Neuronal stem cell (in vitro differentiated cells): ENCODE measurements at regions not wholly inside any gene's neighbourhood (a gene's known extent, or its start where the extent isn't known, plus 50 kb on each side); places are given as distances from the start of the nearest gene placed in this dataset.

Experiments
- DNase-seq: peaks from one replicate; pipeline ENCODE4 v3.0.0-alpha.2; 2013; ENCODE audit warnings: low spot score
- H2AFZ ChIP-seq: one replicate; pipeline ENCODE4 v1.6.1; 2013; ENCODE audit warnings: mild to moderate bottlenecking, low read length, inconsistent platforms
- H2AK5ac ChIP-seq: 2 replicates; pipeline ENCODE4 v1.6.1; 2013; ENCODE audit warnings: low read depth, mild to moderate bottlenecking, inconsistent platforms, low read length, moderate library complexity, mixed read lengths
- H2BK120ac ChIP-seq: 2 replicates; pipeline ENCODE4 v1.6.1; 2013; ENCODE audit warnings: low read depth, mild to moderate bottlenecking, inconsistent platforms, low read length, moderate library complexity, mixed read lengths
- H2BK12ac ChIP-seq: one replicate; pipeline ENCODE4 v1.6.1; 2013; ENCODE audit warnings: low read length, inconsistent platforms
- H2BK15ac ChIP-seq: 2 replicates; pipeline ENCODE4 v1.6.1; 2013; ENCODE audit warnings: mild to moderate bottlenecking, low read length, inconsistent platforms, mixed read lengths
- H2BK5ac ChIP-seq: one replicate; pipeline ENCODE4 v1.6.1; 2013; ENCODE audit warnings: inconsistent platforms, mild to moderate bottlenecking, low read length, moderate library complexity
- H3K14ac ChIP-seq: one replicate; pipeline ENCODE4 v1.6.1; 2013; ENCODE audit warnings: low read length, inconsistent platforms
- H3K18ac ChIP-seq: 2 replicates; pipeline ENCODE4 v1.6.1; 2013; ENCODE audit warnings: low read length, inconsistent platforms
- H3K23ac ChIP-seq: 2 replicates; pipeline ENCODE4 v1.6.1; 2013; ENCODE audit warnings: low read depth, mild to moderate bottlenecking, mixed read lengths, low read length, inconsistent platforms; ENCODE audit not compliant: poor library complexity
- H3K27ac ChIP-seq: replicated peaks from 3 replicates; pipeline ENCODE4 v1.5.1; 2013; ENCODE audit warnings: low read length, inconsistent platforms
- H3K27me3 ChIP-seq, 3 experiments: 2 replicates each; pipeline ENCODE4 v1.6.1; 2013; ENCODE audit warnings: low read length in 3 of 3, mild to moderate bottlenecking in 2 of 3, inconsistent platforms in 1 of 3, low read depth in 1 of 3, mixed read lengths in 1 of 3, moderate library complexity in 1 of 3; ENCODE audit not compliant: control insufficient read depth in 3 of 3, insufficient read depth in 3 of 3
- H3K36me3 ChIP-seq, 2 donors: replicated peaks in 1 of 2; 2 replicates each; pipeline ENCODE4 v1.6.1; 2013; ENCODE audit warnings: low read length in 2 of 2; ENCODE audit not compliant: control insufficient read depth in 2 of 2, insufficient read depth in 2 of 2
- H3K4ac ChIP-seq: 2 replicates; pipeline ENCODE4 v1.6.1; 2013; ENCODE audit warnings: inconsistent platforms, mild to moderate bottlenecking, low read length, moderate library complexity
- H3K4me1 ChIP-seq, 2 donors: 1 replicate in 1 of 2; 2 replicates in 1 of 2; pipeline ENCODE4 v1.6.1; 2013; ENCODE audit warnings: low read length in 2 of 2, low read depth in 1 of 2; ENCODE audit not compliant: control insufficient read depth in 2 of 2, insufficient read depth in 1 of 2
- H3K4me2 ChIP-seq: one replicate; pipeline ENCODE4 v1.6.1; 2013; ENCODE audit warnings: mild to moderate bottlenecking, low read length, inconsistent platforms; ENCODE audit not compliant: insufficient read depth, poor library complexity, severe bottlenecking
- H3K4me3 ChIP-seq, 2 donors: 2 replicates each; pipeline ENCODE4 v1.5.1; 2013; ENCODE audit warnings: low read length in 2 of 2, mild to moderate bottlenecking in 2 of 2, inconsistent platforms in 1 of 2, moderate library complexity in 1 of 2
- H3K79me1 ChIP-seq: one replicate; pipeline ENCODE4 v1.6.1; 2013; ENCODE audit warnings: low read depth, mild to moderate bottlenecking, inconsistent platforms, low read length, moderate library complexity
- H3K9ac ChIP-seq: one replicate; pipeline ENCODE4 v1.6.1; 2013; ENCODE audit warnings: mild to moderate bottlenecking, low read depth, low read length, inconsistent platforms; ENCODE audit not compliant: poor library complexity
- H3K9me3 ChIP-seq, 2 donors: replicated peaks in 1 of 2; 2 replicates each; pipeline versions ENCODE3 to v1.6.1; 2013; ENCODE audit warnings: low read length in 2 of 2, mild to moderate bottlenecking in 2 of 2, inconsistent platforms in 1 of 2, low read depth in 1 of 2, mixed read lengths in 1 of 2, moderate library complexity in 1 of 2; ENCODE audit not compliant: control insufficient read depth in 2 of 2, insufficient read depth in 1 of 2
- H4K8ac ChIP-seq: one replicate; pipeline ENCODE4 v1.6.1; 2013; ENCODE audit warnings: low read depth, mild to moderate bottlenecking, inconsistent platforms, low read length, moderate library complexity
- H4K91ac ChIP-seq: one replicate; pipeline ENCODE4 v1.6.1; 2013; ENCODE audit warnings: low read length, low read depth, mild to moderate bottlenecking, inconsistent platforms; ENCODE audit not compliant: poor library complexity
- WGBS, 2 donors: extraction: QIAGEN DNeasy Blood & Tissue Kit; methylation state at CpG; one replicate each; pipeline ENCODE4 v1.1.7; 2013; ENCODE audit warnings: missing lambda C conversion rate in 2 of 2, mixed read lengths in 1 of 2; ENCODE audit not compliant: insufficient read length in 2 of 2, insufficient replicate concordance in 1 of 2; ENCODE audit errors: extremely low coverage in 2 of 2; 5-methylcytosine and 5-hydroxymethylcytosine counted together

- no peak overlapping the region for H3K18ac ChIP-seq
- no peak overlapping the region for H3K27ac ChIP-seq
- no peak overlapping the region for H4K8ac ChIP-seq
- H3K4me3 ChIP-seq: no peak overlapping the region
- no peak overlapping the region for H2AK5ac ChIP-seq
- H3K23ac ChIP-seq: no peak overlapping the region
- no peaks in the 10 kb centered on the region for H3K9me3 ChIP-seq
- H3K14ac ChIP-seq: no peak overlapping the region
- H3K4me2 ChIP-seq: no peak overlapping the region
- H3K27me3 ChIP-seq: peaks cover 0 to 2% (median 0%) of the 10 kb centered on the region in 3 experiments
- H2BK15ac ChIP-seq: no peak overlapping the region
- no peak overlapping the region for H2BK5ac ChIP-seq
- no peaks in the 10 kb centered on the region for H3K4me1 ChIP-seq
- no peak overlapping the region for H4K91ac ChIP-seq
- no peaks in the 10 kb centered on the region for H3K36me3 ChIP-seq
- H2BK12ac ChIP-seq: no peak overlapping the region
- H3K4ac ChIP-seq: no peak overlapping the region
- H3K9ac ChIP-seq: no peak overlapping the region
- H3K79me1 ChIP-seq: no peaks in the 10 kb centered on the region
- no CpG with 5 or more reads among the region's 32 CpGs for WGBS, 2 donors
- no peak overlapping the region for H2AFZ ChIP-seq
- H2BK120ac ChIP-seq: no peak overlapping the region
- DNase-seq: no peak
These were observed 209.0 kb downstream of the LTN1 start for GRCh38 chr21:28783641-28784185.

GRCh38 chr21:28781602-28782276 is 210.9 kb downstream of the LTN1 start:
- Histone ChIP-seq H2BK5ac (no peak overlapping the region), H2BK15ac (no peak overlapping the region), H3K4me1 (no peaks in the 10 kb centered on the region), H3K79me1 (no peaks in the 10 kb centered on the region), H2AFZ (no peak overlapping the region), H3K4me3 (no peak overlapping the region), H4K91ac (no peak overlapping the region), H3K9ac (no peak overlapping the region), H3K4me2 (no peak overlapping the region), H2BK120ac (no peak overlapping the region), H2AK5ac (no peak overlapping the region), H3K4ac (no peak overlapping the region), H3K18ac (no peak overlapping the region), H3K9me3 (no peaks in the 10 kb centered on the region), H3K36me3 (no peaks in the 10 kb centered on the region), H3K27me3 (peaks cover 0 to 2% (median 0%) of the 10 kb centered on the region in 3 experiments), H3K14ac (no peak overlapping the region), H4K8ac (no peak overlapping the region), H2BK12ac (no peak overlapping the region), H3K23ac (no peak overlapping the region), H3K27ac (no peak overlapping the region)
- no peak for DNase-seq

GRCh38 chr21:28779914-28780313 is 212.8 kb downstream of the LTN1 start:
- Histone ChIP-seq H2AK5ac (no peak overlapping the region), H4K8ac (no peak overlapping the region), H2BK12ac (no peak overlapping the region), H2AFZ (no peak overlapping the region), H3K4me2 (no peak overlapping the region), H3K27me3 (peaks cover 0 to 2% (median 0%) of the 10 kb centered on the region in 3 experiments), H2BK15ac (no peak overlapping the region), H3K9me3 (no peaks in the 10 kb centered on the region), H2BK5ac (no peak overlapping the region), H3K23ac (no peak overlapping the region), H3K14ac (no peak overlapping the region), H3K18ac (no peak overlapping the region), H4K91ac (no peak overlapping the region), H3K9ac (no peak overlapping the region), H3K79me1 (no peaks in the 10 kb centered on the region), H2BK120ac (no peak overlapping the region), H3K27ac (no peak overlapping the region), H3K4ac (no peak overlapping the region), H3K4me1 (no peaks in the 10 kb centered on the region), H3K4me3 (no peak overlapping the region), H3K36me3 (no peaks in the 10 kb centered on the region)
- DNase-seq: no peak

GRCh38 chr21:28776251-28776650 is 216.4 kb downstream of the LTN1 start:
- Histone ChIP-seq H3K4me1 (no peaks in the 10 kb centered on the region), H2BK15ac (no peak overlapping the region), H3K9me3 (no peaks in the 10 kb centered on the region), H4K91ac (no peak overlapping the region), H3K18ac (no peak overlapping the region), H4K8ac (no peak overlapping the region), H3K4me2 (no peak overlapping the region), H2BK12ac (no peak overlapping the region), H3K27me3 (no peaks in the 10 kb centered on the region), H3K4me3 (no peak overlapping the region), H3K27ac (no peak overlapping the region), H2AFZ (no peak overlapping the region), H3K23ac (no peak overlapping the region), H2BK120ac (no peak overlapping the region), H3K14ac (no peak overlapping the region), H2BK5ac (no peak overlapping the region), H3K9ac (no peak overlapping the region), H3K36me3 (no peaks in the 10 kb centered on the region), H3K79me1 (no peaks in the 10 kb centered on the region), H3K4ac (no peak overlapping the region), H2AK5ac (no peak overlapping the region)
- no CpG with 5 or more reads among the region's 2 CpGs for WGBS, 2 donors
- DNase-seq: no peak
